ENCODE measurements at regions not wholly inside any gene's neighbourhood (a gene's known extent, or its start where the extent isn't known, plus 50 kb on each side); places are given as distances from the start of the nearest gene placed in this dataset.

DNA sequence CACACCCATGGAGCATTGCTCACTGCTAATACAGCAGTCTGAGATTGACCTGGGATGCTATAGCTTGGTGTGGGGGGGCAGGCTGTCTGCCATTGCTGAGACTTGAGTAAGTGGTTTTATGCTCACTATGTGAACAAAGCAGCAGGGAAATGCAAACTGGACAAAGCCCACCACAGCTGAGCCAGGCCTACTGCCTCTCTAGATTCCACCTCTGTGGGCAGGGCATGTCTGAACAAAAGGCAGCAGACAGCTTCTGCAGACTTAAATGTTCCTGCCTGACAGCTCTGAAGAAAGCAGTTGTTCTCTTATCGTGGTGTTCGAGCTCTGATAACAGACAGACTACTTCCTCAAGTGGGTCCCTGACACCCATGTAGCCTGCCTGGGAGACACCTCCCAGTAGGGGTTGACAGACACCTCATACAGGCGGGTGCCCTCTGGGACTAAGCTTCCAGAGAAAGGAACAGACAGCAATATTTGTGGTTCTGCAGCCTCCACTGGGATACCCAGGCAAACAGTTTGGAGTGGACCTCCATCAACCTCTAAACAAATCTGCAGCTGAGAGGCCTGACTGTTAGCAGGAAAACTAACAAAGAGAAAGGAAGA, 2204.8 kb downstream of the TP53TG3F start:
- no peak overlapping the region for H3K27ac ChIP-seq (ENCODE audit: low read length)
- peaks cover 17% of the 10 kb centered on the region; the same call in 1 of the 2 replicates for H3K9me3 ChIP-seq (ENCODE audit: insufficient read depth, low read length)
- no peaks in the 10 kb centered on the region for H3K27me3 ChIP-seq (ENCODE audit: low read depth, low read length)
- no peaks in the 10 kb centered on the region for H3K79me2 ChIP-seq (ENCODE audit: low read length)
- peaks cover 11% of the 10 kb centered on the region for H3K36me3 ChIP-seq (replicated peaks; ENCODE audit: low read depth, low read length)
- H3K9ac ChIP-seq (ENCODE audit: low read length): no peak overlapping the region
- no peak overlapping the region for H3K4me3 ChIP-seq (ENCODE audit: low read length)
- H4K20me1 ChIP-seq (ENCODE audit: insufficient read depth, low read length): no peaks in the 10 kb centered on the region
- H3K4me1 ChIP-seq (ENCODE audit: low read length): no peaks in the 10 kb centered on the region
- H2AFZ ChIP-seq (ENCODE audit: low read depth, low read length): no peak overlapping the region
- H3K4me2 ChIP-seq (ENCODE audit: low read length): no peak overlapping the region
- TF ChIP-seq EZH2phosphoT487 (IDR thresholded peaks at IDR 0.05; ENCODE audit: low read depth): no peak
- TF ChIP-seq, protein P1, sequence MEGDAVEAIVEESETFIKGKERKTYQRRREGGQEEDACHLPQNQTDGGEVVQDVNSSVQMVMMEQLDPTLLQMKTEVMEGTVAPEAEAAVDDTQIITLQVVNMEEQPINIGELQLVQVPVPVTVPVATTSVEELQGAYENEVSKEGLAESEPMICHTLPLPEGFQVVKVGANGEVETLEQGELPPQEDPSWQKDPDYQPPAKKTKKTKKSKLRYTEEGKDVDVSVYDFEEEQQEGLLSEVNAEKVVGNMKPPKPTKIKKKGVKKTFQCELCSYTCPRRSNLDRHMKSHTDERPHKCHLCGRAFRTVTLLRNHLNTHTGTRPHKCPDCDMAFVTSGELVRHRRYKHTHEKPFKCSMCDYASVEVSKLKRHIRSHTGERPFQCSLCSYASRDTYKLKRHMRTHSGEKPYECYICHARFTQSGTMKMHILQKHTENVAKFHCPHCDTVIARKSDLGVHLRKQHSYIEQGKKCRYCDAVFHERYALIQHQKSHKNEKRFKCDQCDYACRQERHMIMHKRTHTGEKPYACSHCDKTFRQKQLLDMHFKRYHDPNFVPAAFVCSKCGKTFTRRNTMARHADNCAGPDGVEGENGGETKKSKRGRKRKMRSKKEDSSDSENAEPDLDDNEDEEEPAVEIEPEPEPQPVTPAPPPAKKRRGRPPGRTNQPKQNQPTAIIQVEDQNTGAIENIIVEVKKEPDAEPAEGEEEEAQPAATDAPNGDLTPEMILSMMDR (IDR thresholded peaks at IDR 0.05; ENCODE audit: low read depth, low read length): no peak

DNA sequence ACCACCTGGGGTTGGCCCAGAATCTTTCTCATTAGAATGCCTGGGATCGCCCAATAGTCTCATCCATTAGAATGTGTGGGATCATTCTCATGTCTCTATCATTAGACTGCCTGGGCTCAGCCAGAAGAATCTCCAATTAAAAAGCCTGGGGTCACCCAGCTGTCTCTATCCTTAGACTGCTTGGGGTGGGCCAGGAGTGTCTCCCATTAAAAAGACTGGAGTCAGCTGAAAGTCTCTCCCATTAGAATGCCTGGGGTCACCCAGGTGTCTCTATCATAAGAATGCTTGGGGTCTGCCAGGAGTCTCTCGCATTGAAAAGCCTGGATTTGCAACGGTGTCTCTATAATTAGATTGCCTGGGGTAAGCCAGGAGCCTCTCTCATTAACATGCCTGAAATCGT, 2225.7 kb downstream of the TP53TG3F start:
- H3K4me1 ChIP-seq (ENCODE audit: low read length): no peaks in the 10 kb centered on the region
- no peaks in the 10 kb centered on the region for H3K9me3 ChIP-seq (ENCODE audit: insufficient read depth, low read length)
- TF ChIP-seq, protein P1 (IDR thresholded peaks at IDR 0.05; ENCODE audit: low read depth, low read length): no peak
- no peak for TF ChIP-seq EZH2phosphoT487 (IDR thresholded peaks at IDR 0.05; ENCODE audit: low read depth)

DNA sequence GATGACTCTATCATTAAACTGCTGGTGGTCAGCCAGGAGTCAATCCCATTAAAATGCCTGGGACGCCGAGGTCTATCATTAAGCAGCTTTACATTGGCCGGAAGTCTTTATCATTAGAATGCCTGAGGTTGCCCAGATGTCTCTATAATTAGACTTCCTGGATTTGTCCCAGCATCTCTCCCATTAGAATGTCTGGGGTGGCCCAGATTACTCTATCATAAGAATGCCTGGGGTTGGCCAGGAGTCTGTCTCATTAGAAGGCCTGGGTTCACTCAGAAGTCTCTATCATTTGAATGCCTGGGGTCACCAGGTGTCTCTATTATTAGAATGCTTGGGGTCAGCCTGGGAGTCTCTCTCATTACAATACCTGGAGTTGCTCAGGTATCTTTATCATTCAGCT, 2227.2 kb downstream of the TP53TG3F start:
- TF ChIP-seq EZH2phosphoT487 (IDR thresholded peaks at IDR 0.05; ENCODE audit: low read depth): no peak
- TF ChIP-seq, protein P1 (IDR thresholded peaks at IDR 0.05; ENCODE audit: low read depth, low read length): no peak
- Histone ChIP-seq H3K27me3 (ENCODE audit: low read depth, low read length) (no peaks in the 10 kb centered on the region), H3K4me1 (ENCODE audit: low read length) (no peaks in the 10 kb centered on the region), H3K27ac (ENCODE audit: low read length) (no peak overlapping the region), H3K9me3 (ENCODE audit: insufficient read depth, low read length) (no peaks in the 10 kb centered on the region), H3K4me3 (ENCODE audit: low read length) (no peak overlapping the region), H3K79me2 (ENCODE audit: low read length) (no peaks in the 10 kb centered on the region), H3K4me2 (ENCODE audit: low read length) (no peak overlapping the region), H4K20me1 (ENCODE audit: insufficient read depth, low read length) (no peaks in the 10 kb centered on the region), H2AFZ (ENCODE audit: low read depth, low read length) (no peak overlapping the region), H3K36me3 (replicated peaks; ENCODE audit: low read depth, low read length) (no peaks in the 10 kb centered on the region), H3K9ac (ENCODE audit: low read length) (no peak overlapping the region)

More for the DNA sequence above, 2225.7 kb downstream of the TP53TG3F start:
- Histone ChIP-seq H3K79me2 (ENCODE audit: low read length) (no peaks in the 10 kb centered on the region), H3K4me3 (ENCODE audit: low read length) (no peak overlapping the region), H3K27ac (ENCODE audit: low read length) (no peak overlapping the region), H3K27me3 (ENCODE audit: low read depth, low read length) (no peaks in the 10 kb centered on the region), H3K4me2 (ENCODE audit: low read length) (no peak overlapping the region), H3K9ac (ENCODE audit: low read length) (no peak overlapping the region), H4K20me1 (ENCODE audit: insufficient read depth, low read length) (no peaks in the 10 kb centered on the region), H3K36me3 (replicated peaks; ENCODE audit: low read depth, low read length) (peaks cover 3% of the 10 kb centered on the region), H2AFZ (ENCODE audit: low read depth, low read length) (no peak overlapping the region)

- H3K9ac ChIP-seq (ENCODE audit: low read length): no peak overlapping the region
- no peak overlapping the region for H3K4me2 ChIP-seq (ENCODE audit: low read length)
- no peak overlapping the region for H3K27ac ChIP-seq (ENCODE audit: low read length)
- no peaks in the 10 kb centered on the region for H3K79me2 ChIP-seq (ENCODE audit: low read length)
- H4K20me1 ChIP-seq (ENCODE audit: insufficient read depth, low read length): no peaks in the 10 kb centered on the region
- no peak overlapping the region for H2AFZ ChIP-seq (ENCODE audit: low read depth, low read length)
- no peaks in the 10 kb centered on the region for H3K27me3 ChIP-seq (ENCODE audit: low read depth, low read length)
- no peaks in the 10 kb centered on the region for H3K4me1 ChIP-seq (ENCODE audit: low read length)
- H3K36me3 ChIP-seq (replicated peaks; ENCODE audit: low read depth, low read length): no peaks in the 10 kb centered on the region
- no peak overlapping the region for H3K4me3 ChIP-seq (ENCODE audit: low read length)
- no peaks in the 10 kb centered on the region for H3K9me3 ChIP-seq (ENCODE audit: insufficient read depth, low read length)
- TF ChIP-seq, protein P1 (IDR thresholded peaks at IDR 0.05; ENCODE audit: low read depth, low read length): no peak
- TF ChIP-seq EZH2phosphoT487 (IDR thresholded peaks at IDR 0.05; ENCODE audit: low read depth): no peak
Measured at GRCh38 chr16:35687071-35687470, 2227.7 kb downstream of the TP53TG3F start.

Data from OCI-LY3 (cell line).